ENCODE measurements at regions not wholly inside any gene's neighbourhood (a gene's known extent, or its start where the extent isn't known, plus 50 kb on each side); places are given as distances from the start of the nearest gene placed in this dataset.

- TF ChIP-seq CTCF (IDR thresholded peaks at IDR 0.05; ENCODE audit: partially characterized antibody, unreplicated experiment): no peak
- Mint-ChIP-seq H3K9me3 (ENCODE audit: unreplicated experiment) (peaks cover 1% of the 10 kb centered on the region), H3K4me3 (ENCODE audit: unreplicated experiment) (no peak overlapping the region), H3K27ac (ENCODE audit: unreplicated experiment) (no peak overlapping the region), H3K36me3 (ENCODE audit: unreplicated experiment) (no peaks in the 10 kb centered on the region), H3K4me1 (ENCODE audit: low read depth, unreplicated experiment) (peaks cover 14% of the 10 kb centered on the region), H3K27me3 (ENCODE audit: unreplicated experiment) (peaks cover 1% of the 10 kb centered on the region)
- no peak for DNase-seq
Observed at GRCh38 chr5:159657771-159658170, 258.5 kb upstream of the ADRA1B start.

- H3K27ac Mint-ChIP-seq (ENCODE audit: unreplicated experiment): no peak overlapping the region
- H3K36me3 Mint-ChIP-seq (ENCODE audit: unreplicated experiment): no peaks in the 10 kb centered on the region
- peaks cover 14% of the 10 kb centered on the region for H3K4me1 Mint-ChIP-seq (ENCODE audit: low read depth, unreplicated experiment)
- no peak for DNase-seq
- peaks cover 1% of the 10 kb centered on the region for H3K27me3 Mint-ChIP-seq (ENCODE audit: unreplicated experiment)
- H3K9me3 Mint-ChIP-seq (ENCODE audit: unreplicated experiment): peaks cover 1% of the 10 kb centered on the region
- H3K4me3 Mint-ChIP-seq (ENCODE audit: unreplicated experiment): no peak overlapping the region
- no peak for TF ChIP-seq CTCF (IDR thresholded peaks at IDR 0.05; ENCODE audit: partially characterized antibody, unreplicated experiment)
Observed at GRCh38 chr5:159658266-159658925, 257.9 kb upstream of the ADRA1B start.

GRCh38 chr5:159660401-159660800 is 255.9 kb upstream of the ADRA1B start:
- DNase-seq: no peak
- peaks cover 1% of the 10 kb centered on the region for H3K9me3 Mint-ChIP-seq (ENCODE audit: unreplicated experiment)
- peaks cover 14% of the 10 kb centered on the region for H3K4me1 Mint-ChIP-seq (ENCODE audit: low read depth, unreplicated experiment)
- H3K4me3 Mint-ChIP-seq (ENCODE audit: unreplicated experiment): no peak overlapping the region
- no peaks in the 10 kb centered on the region for H3K36me3 Mint-ChIP-seq (ENCODE audit: unreplicated experiment)
- no peak for TF ChIP-seq CTCF (IDR thresholded peaks at IDR 0.05; ENCODE audit: partially characterized antibody, unreplicated experiment)
- H3K27me3 Mint-ChIP-seq (ENCODE audit: unreplicated experiment): peaks cover 1% of the 10 kb centered on the region
- no peak overlapping the region for H3K27ac Mint-ChIP-seq (ENCODE audit: unreplicated experiment)

GRCh38 chr5:159663986-159664385 is 252.3 kb upstream of the ADRA1B start:
- no peaks in the 10 kb centered on the region for H3K9me3 Mint-ChIP-seq (ENCODE audit: unreplicated experiment)
- no peak overlapping the region for H3K4me3 Mint-ChIP-seq (ENCODE audit: unreplicated experiment)
- DNase-seq: no peak
- H3K27me3 Mint-ChIP-seq (ENCODE audit: unreplicated experiment): peaks cover 1% of the 10 kb centered on the region
- no peaks in the 10 kb centered on the region for H3K36me3 Mint-ChIP-seq (ENCODE audit: unreplicated experiment)
- H3K4me1 Mint-ChIP-seq (ENCODE audit: low read depth, unreplicated experiment): peaks cover 2% of the 10 kb centered on the region
- TF ChIP-seq CTCF (IDR thresholded peaks at IDR 0.05; ENCODE audit: partially characterized antibody, unreplicated experiment): no peak
- no peak overlapping the region for H3K27ac Mint-ChIP-seq (ENCODE audit: unreplicated experiment)

GRCh38 chr5:159667286-159667685 is 249.0 kb upstream of the ADRA1B start:
- no peak for TF ChIP-seq CTCF (IDR thresholded peaks at IDR 0.05; ENCODE audit: partially characterized antibody, unreplicated experiment)
- Mint-ChIP-seq H3K36me3 (ENCODE audit: unreplicated experiment) (no peaks in the 10 kb centered on the region), H3K9me3 (ENCODE audit: unreplicated experiment) (no peaks in the 10 kb centered on the region), H3K4me3 (ENCODE audit: unreplicated experiment) (no peak overlapping the region), H3K27ac (ENCODE audit: unreplicated experiment) (no peak overlapping the region), H3K4me1 (ENCODE audit: low read depth, unreplicated experiment) (no peaks in the 10 kb centered on the region), H3K27me3 (ENCODE audit: unreplicated experiment) (no peaks in the 10 kb centered on the region)
- DNase-seq: no peak
